IPS DF 6.9 (cell line): ENCODE measurements at regions not wholly inside any gene's neighbourhood (a gene's known extent, or its start where the extent isn't known, plus 50 kb on each side); places are given as distances from the start of the nearest gene placed in this dataset.
"Not testable (repeated sequence)": the region's sequence is repeated elsewhere in the genome, so short reads cannot be mapped to it uniquely, and the experiment has no call there.

Experiments used
- DNase-seq: peaks from one replicate; pipeline ENCODE4 v3.0.0-alpha.2; 2013; ENCODE audit warnings: low read depth, low spot score
- H3K27ac ChIP-seq: one replicate; pipeline ENCODE4 v1.5.1; 2013; ENCODE audit warnings: low read length, control low read depth
- H3K27me3 ChIP-seq: 2 replicates; pipeline ENCODE4 v1.6.1; 2013; ENCODE audit warnings: mild to moderate bottlenecking, low read length; ENCODE audit not compliant: control insufficient read depth, insufficient read depth
- H3K36me3 ChIP-seq: 2 replicates; pipeline ENCODE4 v1.6.1; 2013; ENCODE audit warnings: low read length; ENCODE audit not compliant: control insufficient read depth, insufficient read depth
- H3K4me1 ChIP-seq: 2 replicates; pipeline ENCODE4 v1.6.1; 2013; ENCODE audit warnings: low read length; ENCODE audit not compliant: control insufficient read depth, insufficient read depth
- H3K4me3 ChIP-seq: 2 replicates; pipeline ENCODE4 v1.5.1; 2013; ENCODE audit warnings: mild to moderate bottlenecking, low read length
- H3K9me3 ChIP-seq: 2 replicates; pipeline ENCODE4 v1.6.1; 2013; ENCODE audit warnings: low read length, inconsistent platforms; ENCODE audit not compliant: control insufficient read depth, insufficient read depth
- WGBS: extraction: QIAGEN DNeasy Blood & Tissue Kit; methylation state at CpG from one replicate; pipeline ENCODE4 v1.1.7; 2013; ENCODE audit warnings: mixed read lengths, missing lambda C conversion rate; ENCODE audit not compliant: insufficient read length, insufficient coverage; 5-methylcytosine and 5-hydroxymethylcytosine counted together

DNA sequence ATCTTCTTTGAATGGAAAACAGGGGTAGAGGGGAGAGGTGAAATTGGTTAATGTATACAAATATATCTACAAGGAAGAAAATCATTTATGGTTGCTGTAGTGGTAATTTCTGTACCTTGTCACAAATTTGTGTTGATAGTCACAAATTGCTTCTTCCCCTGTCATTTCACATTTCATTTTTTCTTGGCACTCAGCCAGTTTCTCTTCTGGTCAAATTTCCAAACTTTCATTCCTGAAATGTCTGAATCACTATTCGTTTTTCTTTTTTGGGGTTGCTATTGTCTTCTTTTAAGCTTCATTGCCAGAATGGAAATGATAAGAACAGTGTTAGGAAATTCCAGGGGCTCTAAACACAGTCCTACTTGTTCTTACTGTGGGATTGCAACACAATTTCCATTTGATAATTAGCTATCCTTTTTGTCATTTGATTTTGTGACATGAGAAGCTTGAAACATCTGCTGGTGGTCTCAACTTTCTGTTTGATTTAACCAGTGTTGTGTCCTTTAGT, 136.0 kb upstream of the GCFC2 start:
- H3K27me3 ChIP-seq, result no peaks in the 10 kb centered on the region
- H3K27ac ChIP-seq, result no peak overlapping the region
- no peak overlapping the region for H3K4me3 ChIP-seq
- H3K9me3 ChIP-seq, result no peaks in the 10 kb centered on the region
- DNase-seq, result no peak
- WGBS, result no CpG with 5 or more reads among the region's 1 CpG
- H3K4me1 ChIP-seq, result no peaks in the 10 kb centered on the region
- H3K36me3 ChIP-seq, result no peaks in the 10 kb centered on the region

DNA sequence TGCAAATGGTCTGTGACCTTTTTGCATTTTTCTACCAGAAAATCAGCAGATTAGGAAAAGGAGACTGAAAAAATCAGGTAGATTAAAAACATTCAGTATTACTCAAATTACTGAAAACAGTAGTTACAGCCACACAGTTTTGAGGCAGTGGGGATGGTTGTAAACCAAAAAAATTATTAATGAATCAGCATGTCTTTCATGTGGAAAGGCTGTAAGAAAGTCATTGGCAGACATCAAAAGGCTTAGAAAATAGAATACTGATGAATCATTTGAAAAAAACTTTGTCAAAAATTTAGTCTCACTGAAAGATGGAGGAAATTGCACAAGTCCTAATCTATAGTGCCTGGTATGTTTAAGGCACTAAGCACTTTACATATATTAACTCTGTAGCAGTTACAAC, 133.9 kb upstream of the GCFC2 start:
- no peaks in the 10 kb centered on the region for H3K36me3 ChIP-seq
- H3K27ac ChIP-seq, result no peak overlapping the region
- H3K9me3 ChIP-seq, result no peaks in the 10 kb centered on the region
- H3K4me1 ChIP-seq, result no peaks in the 10 kb centered on the region
- no peak for DNase-seq
- H3K27me3 ChIP-seq, result no peaks in the 10 kb centered on the region
- no peak overlapping the region for H3K4me3 ChIP-seq

DNA sequence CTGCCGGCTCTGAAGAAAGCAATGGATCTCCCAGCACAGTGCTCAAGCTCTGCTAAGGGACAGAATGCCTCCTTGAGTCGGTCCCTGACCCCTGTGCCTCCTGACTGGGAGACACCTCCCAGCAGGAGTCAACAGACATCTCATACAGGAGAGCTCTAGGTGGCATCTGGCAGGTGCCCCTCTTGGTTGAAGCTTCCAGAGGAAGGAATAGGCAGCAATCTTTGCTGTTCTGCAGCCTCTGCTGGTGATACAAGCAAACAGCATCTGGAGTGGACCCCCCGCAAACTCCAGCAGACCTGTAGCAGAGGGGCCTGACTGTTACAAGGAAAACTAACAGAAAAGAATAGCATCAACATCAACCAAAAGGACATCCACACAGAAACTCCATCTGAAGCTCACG, 123.9 kb upstream of the GCFC2 start:
- not testable (repeated sequence) for H3K36me3 ChIP-seq, H3K4me3 ChIP-seq, H3K4me1 ChIP-seq, H3K27ac ChIP-seq, H3K9me3 ChIP-seq, DNase-seq, H3K27me3 ChIP-seq
- WGBS, result no CpG with 5 or more reads among the region's 4 CpGs

DNA sequence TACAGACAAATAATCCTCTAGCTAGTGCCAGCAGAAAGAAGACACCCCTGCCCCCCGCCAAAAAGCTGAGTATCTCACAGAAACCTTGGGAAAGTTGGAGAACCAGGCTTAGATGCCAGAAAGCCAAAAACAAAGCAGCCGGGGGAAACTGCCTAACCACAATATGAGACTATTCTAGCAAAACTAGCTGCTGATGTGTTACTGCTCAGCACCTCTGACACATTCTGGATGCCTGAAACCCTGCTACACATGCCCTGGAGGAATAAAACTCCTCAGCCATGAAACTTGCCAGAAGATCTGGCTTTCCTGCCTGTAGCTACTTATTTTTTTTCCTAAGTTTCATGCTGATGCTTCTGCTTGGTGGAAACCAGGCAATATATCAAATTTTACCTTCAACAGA, 122.7 kb upstream of the GCFC2 start:
- H3K4me3 ChIP-seq, result no peak overlapping the region
- no peaks in the 10 kb centered on the region for H3K36me3 ChIP-seq
- no peaks in the 10 kb centered on the region for H3K9me3 ChIP-seq
- no CpG with 5 or more reads among the region's 2 CpGs for WGBS
- no peak overlapping the region for H3K27ac ChIP-seq
- no peaks in the 10 kb centered on the region for H3K4me1 ChIP-seq
- H3K27me3 ChIP-seq, result no peaks in the 10 kb centered on the region
- no peak for DNase-seq

GRCh38 chr2:75828826-75829225, 118.1 kb upstream of the GCFC2 start:
- Histone ChIP-seq H3K4me3 (no peak overlapping the region), H3K27me3 (no peaks in the 10 kb centered on the region), H3K27ac (no peak overlapping the region), H3K36me3 (no peaks in the 10 kb centered on the region), H3K9me3 (no peaks in the 10 kb centered on the region), H3K4me1 (no peaks in the 10 kb centered on the region)
- no CpG with 5 or more reads among the region's 4 CpGs for WGBS
- DNase-seq, result no peak

GRCh38 chr2:75823515-75823914, 112.8 kb upstream of the GCFC2 start:
- H3K4me1 ChIP-seq, H3K27ac ChIP-seq, H3K4me3 ChIP-seq, H3K36me3 ChIP-seq, H3K9me3 ChIP-seq, H3K27me3 ChIP-seq, DNase-seq: not testable (repeated sequence)
- WGBS, result no CpG with 5 or more reads among the region's 1 CpG

DNA sequence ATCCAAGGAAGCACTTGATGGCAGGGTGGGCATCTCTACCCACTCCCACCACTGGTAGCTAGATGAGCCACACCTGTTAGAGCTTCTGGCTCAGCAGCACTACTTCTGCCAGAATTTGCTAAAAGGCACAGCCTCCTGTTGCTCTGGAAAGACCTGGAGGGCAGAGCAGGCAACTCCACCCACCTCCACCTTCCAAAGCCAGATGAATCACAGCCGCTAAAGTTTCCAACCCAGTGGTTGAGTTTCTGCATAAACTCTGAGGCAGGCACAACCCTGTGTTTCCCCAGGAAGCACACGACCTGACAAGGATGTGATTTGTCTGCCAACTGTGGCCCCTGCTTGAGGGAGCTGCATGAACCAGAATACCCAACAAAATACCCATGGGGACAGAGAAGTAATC, 111.6 kb upstream of the GCFC2 start:
- no peaks in the 10 kb centered on the region for H3K36me3 ChIP-seq
- H3K27ac ChIP-seq, result no peak overlapping the region
- no CpG with 5 or more reads among the region's 2 CpGs for WGBS
- H3K27me3 ChIP-seq, result no peaks in the 10 kb centered on the region
- DNase-seq, result no peak
- no peak overlapping the region for H3K4me3 ChIP-seq
- no peaks in the 10 kb centered on the region for H3K4me1 ChIP-seq
- no peaks in the 10 kb centered on the region for H3K9me3 ChIP-seq

- no peak overlapping the region for H3K27ac ChIP-seq
- DNase-seq, result no peak
- no CpG with 5 or more reads among the region's 3 CpGs for WGBS
- H3K4me1 ChIP-seq, result no peaks in the 10 kb centered on the region
- no peaks in the 10 kb centered on the region for H3K9me3 ChIP-seq
- no peak overlapping the region for H3K4me3 ChIP-seq
- no peaks in the 10 kb centered on the region for H3K36me3 ChIP-seq
- H3K27me3 ChIP-seq, result no peaks in the 10 kb centered on the region
These were observed 110.0 kb upstream of the GCFC2 start for GRCh38 chr2:75820693-75821092.

DNA sequence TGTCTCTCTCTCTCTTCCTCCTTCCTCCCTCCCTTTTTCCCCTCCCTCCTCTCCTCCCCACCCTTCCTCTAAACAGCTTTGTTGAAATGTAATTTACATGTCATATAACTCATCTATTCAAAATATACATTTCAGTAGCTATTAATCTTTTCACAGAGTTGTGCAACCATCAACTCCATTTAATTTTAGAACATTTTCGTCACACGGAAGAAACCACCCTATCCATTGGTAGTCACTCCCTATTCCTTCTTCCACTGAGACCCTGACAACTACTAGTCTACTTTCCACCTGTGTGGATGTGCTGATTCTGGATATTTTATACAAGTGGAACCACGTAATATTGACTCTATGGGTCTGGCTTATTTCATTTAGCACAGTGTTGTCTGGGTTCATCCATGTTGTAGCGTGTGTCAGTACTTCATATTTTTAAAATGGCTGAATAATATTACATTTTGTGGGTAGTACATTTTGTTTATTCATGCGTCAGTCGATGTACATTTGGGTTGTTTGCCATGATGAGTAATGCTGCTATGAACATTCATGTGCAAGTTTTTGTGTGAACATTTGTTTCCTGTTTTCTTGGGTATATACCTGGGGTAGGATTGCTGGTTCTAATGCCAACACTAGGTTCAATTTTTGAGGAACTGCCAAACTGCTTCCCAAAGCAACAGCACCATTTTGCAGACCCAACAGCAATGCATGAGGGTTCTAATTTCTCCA, 100.1 kb upstream of the GCFC2 start:
- H3K4me3 ChIP-seq, result no peak overlapping the region
- H3K36me3 ChIP-seq, result no peaks in the 10 kb centered on the region

GRCh38 chr2:75808793-75809535, 98.2 kb upstream of the GCFC2 start:
- Histone ChIP-seq H3K4me3 (no peak overlapping the region), H3K27ac (no peak overlapping the region), H3K9me3 (no peaks in the 10 kb centered on the region), H3K4me1 (no peaks in the 10 kb centered on the region), H3K27me3 (no peaks in the 10 kb centered on the region), H3K36me3 (no peaks in the 10 kb centered on the region)
- DNase-seq, result no peak
- no CpG with 5 or more reads among the region's 4 CpGs for WGBS

More for the DNA sequence above, 100.1 kb upstream of the GCFC2 start:
- no peaks in the 10 kb centered on the region for H3K4me1 ChIP-seq
- H3K27me3 ChIP-seq, result no peaks in the 10 kb centered on the region
- H3K9me3 ChIP-seq, result no peaks in the 10 kb centered on the region
- no peak for DNase-seq
- no peak overlapping the region for H3K27ac ChIP-seq
- no CpG with 5 or more reads among the region's 6 CpGs for WGBS

DNA sequence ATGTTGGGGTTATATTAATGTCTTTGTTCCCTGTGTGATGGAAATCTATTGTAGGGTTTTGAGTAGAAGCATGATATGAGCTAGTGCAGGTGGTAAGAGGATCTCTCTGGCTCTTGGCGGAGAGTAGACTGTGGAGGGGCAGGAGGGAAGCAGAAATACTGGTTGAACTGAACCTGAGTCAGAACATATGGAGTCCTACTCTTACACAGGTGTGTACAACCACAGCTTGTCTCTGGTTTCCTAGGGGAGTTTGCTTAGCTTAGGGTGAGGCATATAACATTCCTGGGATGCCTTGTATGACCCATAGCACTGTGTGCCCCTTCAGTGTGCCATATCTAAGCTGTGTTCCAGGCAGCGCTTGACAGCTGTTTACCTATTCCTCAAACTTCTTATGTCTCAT, 97.3 kb upstream of the GCFC2 start:
- Histone ChIP-seq H3K27ac (no peak overlapping the region), H3K4me1 (no peaks in the 10 kb centered on the region), H3K9me3 (no peaks in the 10 kb centered on the region), H3K36me3 (no peaks in the 10 kb centered on the region), H3K4me3 (no peak overlapping the region), H3K27me3 (no peaks in the 10 kb centered on the region)
- no peak for DNase-seq
- no CpG with 5 or more reads among the region's 2 CpGs for WGBS
